ENCODE measurements at regions not wholly inside any gene's neighbourhood (a gene's known extent, or its start where the extent isn't known, plus 50 kb on each side); places are given as distances from the start of the nearest gene placed in this dataset.
"Not testable (repeated sequence)": the region's sequence is repeated elsewhere in the genome, so short reads cannot be mapped to it uniquely, and the experiment has no call there.

DNA sequence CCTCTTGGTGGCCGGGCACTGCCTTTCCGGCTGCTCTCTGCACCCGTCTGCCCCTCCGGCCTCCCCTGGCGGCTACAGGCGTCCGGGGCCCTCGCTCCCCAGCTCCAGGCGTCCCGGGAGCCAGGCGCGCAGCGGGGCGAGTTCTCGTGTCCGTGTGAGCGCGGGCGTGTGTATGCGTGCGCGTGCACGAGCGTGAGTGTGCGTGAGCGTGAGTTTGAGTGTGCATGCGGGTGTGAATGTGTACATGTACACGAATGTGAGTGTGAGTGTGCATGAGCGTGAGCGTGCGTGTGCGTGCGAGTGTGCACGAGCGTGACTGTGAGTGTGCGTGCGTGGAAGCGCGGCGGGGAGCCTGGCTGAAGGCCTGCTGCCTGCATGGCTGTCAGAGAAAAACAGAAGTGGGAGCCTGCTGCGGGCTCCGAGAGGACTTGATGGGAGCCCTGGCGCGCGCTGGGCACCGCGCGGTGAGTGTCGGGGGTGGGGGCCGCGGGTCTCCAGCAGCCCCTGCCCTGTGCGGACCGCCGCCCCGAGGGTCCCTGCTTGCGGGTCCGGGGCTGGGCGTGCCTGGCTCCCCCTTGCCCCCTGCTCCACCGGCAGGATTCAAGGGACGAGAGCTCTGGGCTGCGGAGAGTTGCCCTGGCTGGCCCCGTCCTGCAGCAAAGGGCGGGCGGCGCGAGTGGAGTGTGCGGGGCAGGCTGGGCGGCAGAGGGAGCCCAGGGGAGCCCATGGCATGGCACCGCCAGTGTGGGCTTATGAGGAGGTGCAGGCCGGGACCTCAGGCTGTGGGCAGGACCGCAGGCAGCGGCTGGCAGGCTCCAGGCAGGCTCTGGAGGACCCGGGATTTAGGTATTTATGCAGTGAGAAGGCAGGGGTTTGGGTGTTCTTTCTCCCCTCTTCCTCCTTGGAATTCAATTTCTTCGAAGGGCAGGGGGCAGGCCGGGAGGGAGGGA lies 75.8 kb upstream of the EN2 start:
- Histone ChIP-seq H3K27ac (no peak overlapping the region), H3K4me1 (peaks cover 0 to 40% (median 23%) of the 10 kb centered on the region in 3 donors), H3K36me3 (no peaks in the 10 kb centered on the region), H3K4me3 (peak overlapping the region in 1 of 2 donors; percentile 41), H3K27me3 (peaks cover 100% of the 10 kb centered on the region), H3K9me3 (no peaks in the 10 kb centered on the region)
- no peak for ATAC-seq
- 2 to 3% methylated on average over 13 to 14 of the region's 75 CpGs for WGBS, 2 donors (ENCODE audit: low coverage in 1 of 2)
- TF ChIP-seq POLR2A (IDR thresholded peaks at IDR 0.05) (no peak), POLR2AphosphoS5 (IDR thresholded peaks at IDR 0.05) (no peak), EP300 (IDR thresholded peaks at IDR 0.05) (no peak)
- TF ChIP-seq, protein P1, sequence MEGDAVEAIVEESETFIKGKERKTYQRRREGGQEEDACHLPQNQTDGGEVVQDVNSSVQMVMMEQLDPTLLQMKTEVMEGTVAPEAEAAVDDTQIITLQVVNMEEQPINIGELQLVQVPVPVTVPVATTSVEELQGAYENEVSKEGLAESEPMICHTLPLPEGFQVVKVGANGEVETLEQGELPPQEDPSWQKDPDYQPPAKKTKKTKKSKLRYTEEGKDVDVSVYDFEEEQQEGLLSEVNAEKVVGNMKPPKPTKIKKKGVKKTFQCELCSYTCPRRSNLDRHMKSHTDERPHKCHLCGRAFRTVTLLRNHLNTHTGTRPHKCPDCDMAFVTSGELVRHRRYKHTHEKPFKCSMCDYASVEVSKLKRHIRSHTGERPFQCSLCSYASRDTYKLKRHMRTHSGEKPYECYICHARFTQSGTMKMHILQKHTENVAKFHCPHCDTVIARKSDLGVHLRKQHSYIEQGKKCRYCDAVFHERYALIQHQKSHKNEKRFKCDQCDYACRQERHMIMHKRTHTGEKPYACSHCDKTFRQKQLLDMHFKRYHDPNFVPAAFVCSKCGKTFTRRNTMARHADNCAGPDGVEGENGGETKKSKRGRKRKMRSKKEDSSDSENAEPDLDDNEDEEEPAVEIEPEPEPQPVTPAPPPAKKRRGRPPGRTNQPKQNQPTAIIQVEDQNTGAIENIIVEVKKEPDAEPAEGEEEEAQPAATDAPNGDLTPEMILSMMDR (IDR thresholded peaks at IDR 0.05), result no peak

DNA sequence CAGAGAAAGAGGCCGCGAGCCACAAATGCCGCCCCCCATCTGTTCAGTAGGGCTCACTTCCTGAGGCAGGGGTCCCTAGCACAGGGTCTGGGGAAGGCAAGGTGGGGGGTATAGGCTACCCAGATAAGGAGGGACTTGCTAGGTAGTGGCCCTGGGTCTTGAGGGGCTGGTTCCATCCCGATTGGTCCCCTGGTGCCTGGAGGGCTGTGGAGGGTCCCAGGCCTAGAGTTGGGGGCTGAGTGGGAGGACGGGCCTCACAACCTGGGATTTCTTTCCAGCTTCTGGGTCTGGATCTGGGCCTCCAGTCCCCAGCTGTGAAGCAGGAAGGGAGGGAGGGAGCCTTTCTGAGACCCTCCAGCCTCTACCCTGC lies 75.1 kb upstream of the EN2 start:
- Histone ChIP-seq H3K36me3 (no peaks in the 10 kb centered on the region), H3K4me3 (no peak overlapping the region), H3K27ac (no peak overlapping the region), H3K9me3 (no peaks in the 10 kb centered on the region), H3K4me1 (peaks cover 0 to 34% (median 22%) of the 10 kb centered on the region in 3 donors), H3K27me3 (peaks cover 100% of the 10 kb centered on the region)
- ATAC-seq, result no peak
- 10 to 40% methylated on average over 1 to 2 of the region's 5 CpGs for WGBS, 2 donors (ENCODE audit: low coverage in 1 of 2)
- TF ChIP-seq POLR2A (IDR thresholded peaks at IDR 0.05), result no peak
- TF ChIP-seq POLR2AphosphoS5 (IDR thresholded peaks at IDR 0.05), result no peak
- TF ChIP-seq, protein P1 (IDR thresholded peaks at IDR 0.05), result no peak
- TF ChIP-seq EP300 (IDR thresholded peaks at IDR 0.05), result no peak

DNA sequence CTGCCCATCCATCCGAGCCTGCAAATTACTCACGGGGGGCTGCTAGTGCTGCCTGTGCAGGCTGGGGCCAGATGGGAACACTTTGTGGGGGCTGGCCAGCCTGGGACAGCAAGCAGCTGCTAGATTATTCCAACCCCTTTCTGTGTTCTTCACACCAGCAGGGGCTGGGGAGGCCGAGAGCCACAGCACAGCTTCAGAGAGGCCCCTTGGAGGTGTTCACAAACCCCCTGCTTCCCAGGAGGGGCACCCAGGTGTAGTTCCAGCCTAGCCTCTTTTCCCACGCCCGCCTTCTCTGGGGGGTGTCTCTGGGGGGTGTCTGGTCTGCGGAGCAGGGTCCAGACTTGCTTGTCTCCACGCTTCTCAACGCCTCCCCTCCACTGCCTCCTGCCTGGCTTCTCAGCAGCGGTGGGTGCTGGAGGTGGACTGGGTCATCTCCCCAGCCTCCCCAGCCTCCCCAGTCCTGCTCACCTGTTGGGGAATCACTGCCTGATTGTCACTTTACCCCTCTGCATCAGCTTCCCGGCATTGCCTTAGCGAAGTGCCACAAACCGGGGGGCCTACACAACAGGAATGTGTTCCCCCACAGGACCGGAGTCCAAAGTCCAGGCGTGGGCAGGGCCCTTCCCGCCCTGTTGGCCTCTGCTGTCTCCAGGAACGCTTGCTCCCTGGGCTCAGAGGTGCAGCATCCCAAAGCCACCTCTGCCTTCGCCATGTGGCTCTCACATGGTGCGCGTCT lies 74.0 kb upstream of the EN2 start:
- WGBS, 2 donors (ENCODE audit: low coverage in 1 of 2), result 75% methylated on average over 2 of the region's 19 CpGs; no CpG with 5 or more reads in 1 of the 2 donors
- no peak for ATAC-seq

DNA sequence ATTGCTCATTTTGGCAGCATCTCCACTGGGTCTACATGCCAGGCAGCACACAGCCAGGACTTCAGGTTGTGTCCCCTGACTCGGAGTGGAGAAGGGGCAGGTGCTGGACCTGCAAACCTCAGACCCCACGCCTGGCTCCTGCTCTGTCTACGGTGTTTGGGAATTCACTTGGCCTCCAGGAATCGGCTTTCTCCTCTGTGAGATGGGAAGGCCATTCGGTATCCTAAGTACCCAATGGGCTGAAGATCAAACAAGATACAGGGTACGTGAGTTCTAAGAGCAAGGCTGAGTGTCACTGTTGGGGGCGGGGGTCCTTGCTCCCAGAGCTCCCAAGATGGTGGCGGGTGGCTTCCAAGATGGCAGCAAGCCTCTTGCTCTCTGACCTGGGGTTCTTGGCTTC lies 73.2 kb upstream of the EN2 start:
- peaks cover 100% of the 10 kb centered on the region for H3K27me3 ChIP-seq
- H3K36me3 ChIP-seq, result no peaks in the 10 kb centered on the region
- no peaks in the 10 kb centered on the region for H3K9me3 ChIP-seq
- no peak overlapping the region for H3K4me3 ChIP-seq
- ATAC-seq, result no peak
- peaks cover 0 to 27% (median 16%) of the 10 kb centered on the region in 3 donors for H3K4me1 ChIP-seq
- H3K27ac ChIP-seq, result no peak overlapping the region
- WGBS, 2 donors (ENCODE audit: low coverage in 1 of 2), result 93% methylated on average over 3 of the region's 8 CpGs; no CpG with 5 or more reads in 1 of the 2 donors
- TF ChIP-seq POLR2A (IDR thresholded peaks at IDR 0.05) (no peak), POLR2AphosphoS5 (IDR thresholded peaks at IDR 0.05) (no peak)

More for the DNA sequence above, 74.0 kb upstream of the EN2 start:
- H3K27ac ChIP-seq, result no peak overlapping the region
- no peaks in the 10 kb centered on the region for H3K36me3 ChIP-seq
- H3K4me1 ChIP-seq, result peaks cover 0 to 27% (median 16%) of the 10 kb centered on the region in 3 donors
- H3K27me3 ChIP-seq, result peaks cover 100% of the 10 kb centered on the region
- H3K9me3 ChIP-seq, result no peaks in the 10 kb centered on the region
- no peak overlapping the region for H3K4me3 ChIP-seq
- TF ChIP-seq, protein P1 (IDR thresholded peaks at IDR 0.05), result no peak
- TF ChIP-seq POLR2A (IDR thresholded peaks at IDR 0.05), result no peak
- no peak for TF ChIP-seq EP300 (IDR thresholded peaks at IDR 0.05)
- no peak for TF ChIP-seq POLR2AphosphoS5 (IDR thresholded peaks at IDR 0.05)

DNA sequence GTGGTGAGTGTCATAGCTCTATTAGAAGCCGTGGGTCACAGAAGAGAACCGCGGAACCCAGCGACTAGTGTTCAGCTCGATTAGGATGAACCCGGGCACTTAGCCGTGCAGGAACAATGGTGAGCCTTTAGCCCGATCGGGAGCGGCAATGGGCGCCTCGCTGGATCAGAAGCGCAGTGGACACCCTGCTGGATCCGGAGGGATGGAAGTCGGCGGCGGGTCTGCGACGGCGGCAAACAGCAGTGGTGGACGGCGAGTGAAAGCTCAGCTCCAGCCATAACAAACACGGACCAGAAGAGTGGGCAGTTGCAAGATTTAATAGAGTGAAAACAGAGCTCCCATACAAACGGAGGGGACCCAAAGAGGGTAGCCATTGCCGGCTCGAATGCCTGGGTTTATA lies 72.7 kb upstream of the EN2 start:
- not testable (repeated sequence) for H3K4me3 ChIP-seq, H3K36me3 ChIP-seq, H3K9me3 ChIP-seq, H3K27ac ChIP-seq, ATAC-seq
- Histone ChIP-seq H3K27me3 (peaks cover 100% of the 10 kb centered on the region), H3K4me1 (peaks cover 0 to 25% (median 16%) of the 10 kb centered on the region in 3 donors)
- 82% methylated on average over 12 of the region's 26 CpGs; no CpG with 5 or more reads in 1 of the 2 donors for WGBS, 2 donors (ENCODE audit: low coverage in 1 of 2)

Data from gastroesophageal sphincter (tissue), 4 donors.